H1 (cell line): ENCODE measurements at regions not wholly inside any gene's neighbourhood (a gene's known extent, or its start where the extent isn't known, plus 50 kb on each side); places are given as distances from the start of the nearest gene placed in this dataset.

ENCODE experiments used
- CTCF ChIA-PET: fragments of 300-600 bp; sonication (Branson Sonifier 250); formaldehyde crosslinking; loops from one replicate; lab custom pipeline; 2021; ENCODE audit not compliant: partially characterized antibody; lab: Charles Lee
- POLR2A ChIA-PET: fragments of 300-600 bp; sonication (Branson Sonifier 250); formaldehyde crosslinking; loops from one replicate; lab custom pipeline; 2021; ENCODE audit warnings: inconsistent platforms; ENCODE audit not compliant: partially characterized antibody; lab: Charles Lee
- DNase-seq, 2 experiments: peaks; one replicate each; pipeline versions ENCODE4 v3.0.0 to v3.0.0-alpha.2; 2010 to 2022; ENCODE audit warnings: low spot score in 2 of 2, low read depth in 1 of 2, mixed read lengths in 1 of 2
- FAIRE-seq: peaks from 2 replicates; lab custom pipeline; 2011; peaks lifted over from hg19 to GRCh38; lab: Jason Lieb, UNC
- H2AFZ ChIP-seq: 2 replicates; pipeline ENCODE4 v1.8.1; 2012; ENCODE audit warnings: low read length, inconsistent platforms
- H2AK5ac ChIP-seq: 2 replicates; pipeline ENCODE4 v1.6.1; 2013; ENCODE audit warnings: low read depth, low read length
- H2BK120ac ChIP-seq: replicated peaks from 2 replicates; pipeline ENCODE3; 2013; ENCODE audit warnings: low read depth, low read length, inconsistent platforms
- H2BK12ac ChIP-seq: 2 replicates; pipeline ENCODE4 v1.6.1; 2013; ENCODE audit warnings: low read depth, low read length
- H2BK15ac ChIP-seq: 2 replicates; pipeline ENCODE4 v1.6.1; 2013; ENCODE audit warnings: low read length
- H2BK20ac ChIP-seq: 2 replicates; pipeline ENCODE4 v1.6.1; 2013; ENCODE audit warnings: low read length
- H2BK5ac ChIP-seq: 2 replicates; pipeline ENCODE4 v1.6.1; 2013; ENCODE audit warnings: low read depth, low read length
- H3K14ac ChIP-seq: 2 replicates; pipeline ENCODE4 v1.6.1; 2013; ENCODE audit warnings: inconsistent platforms; ENCODE audit not compliant: insufficient read length
- H3K18ac ChIP-seq: 2 replicates; pipeline ENCODE4 v1.6.1; 2013; ENCODE audit warnings: low read length; ENCODE audit errors: extremely low read depth
- H3K23ac ChIP-seq: 2 replicates; pipeline ENCODE4 v1.6.1; 2013; ENCODE audit warnings: inconsistent platforms; ENCODE audit not compliant: insufficient read length
- H3K23me2 ChIP-seq: 2 replicates; pipeline ENCODE4 v1.6.1; 2013; ENCODE audit warnings: low read depth, low read length
- H3K27ac ChIP-seq: 2 replicates; pipeline ENCODE4 v1.6.1; 2011; ENCODE audit warnings: low read depth, low read length, inconsistent platforms
- H3K27me3 ChIP-seq, 4 experiments: replicated peaks in 1 of 4; 1 replicate in 1 of 4; 2 replicates in 3 of 4; pipeline versions ENCODE4 v1.6.1 to v1.8.1; 2011 to 2013; ENCODE audit warnings: low read length in 3 of 4, mild to moderate bottlenecking in 3 of 4, inconsistent platforms in 2 of 4, mixed read lengths in 2 of 4, moderate library complexity in 1 of 4; ENCODE audit not compliant: control insufficient read depth in 3 of 4, insufficient read depth in 3 of 4; ENCODE audit errors: extremely low read depth in 1 of 4
- H3K36me3 ChIP-seq, 4 experiments: 2 replicates each; pipeline versions ENCODE4 v1.6.1 to v1.8.1; 2011 to 2013; ENCODE audit warnings: mild to moderate bottlenecking in 4 of 4, low read length in 3 of 4, moderate library complexity in 2 of 4, control low read depth in 1 of 4, inconsistent platforms in 1 of 4; ENCODE audit not compliant: insufficient read depth in 4 of 4, control insufficient read depth in 2 of 4
- H3K4ac ChIP-seq: replicated peaks from 2 replicates; pipeline ENCODE3; 2013; ENCODE audit warnings: low read length, low read depth, mixed read lengths, inconsistent platforms; ENCODE audit not compliant: insufficient read length
- H3K4me1 ChIP-seq, 4 experiments: replicated peaks in 1 of 4; 1 replicate in 1 of 4; 2 replicates in 3 of 4; pipeline versions ENCODE4 v1.6.1 to v1.8.1; 2011 to 2013; ENCODE audit warnings: low read length in 3 of 4, inconsistent platforms in 2 of 4, mixed read lengths in 1 of 4; ENCODE audit not compliant: insufficient read depth in 4 of 4, control insufficient read depth in 3 of 4
- H3K4me2 ChIP-seq, 2 experiments: 2 replicates each; pipeline versions ENCODE4 v1.6.1 to v1.8.1; 2011 to 2013; ENCODE audit warnings: low read depth in 2 of 2, low read length in 2 of 2, control low read depth in 1 of 2, inconsistent platforms in 1 of 2, mild to moderate bottlenecking in 1 of 2; ENCODE audit not compliant: insufficient read depth in 1 of 2
- H3K4me3 ChIP-seq, 4 experiments: fragments of 200-600, 300-600 bp in 1 of 4; sonication (generic), shearing (Covaris generic), sonication (Bioruptor Twin) in 1 of 4; 2 replicates each; pipeline versions ENCODE4 v1.5.1 to v1.8.1; 2011 to 2016; ENCODE audit warnings: low read length in 4 of 4, low read depth in 3 of 4, control low read depth in 2 of 4, inconsistent platforms in 2 of 4, mild to moderate bottlenecking in 2 of 4, mixed read lengths in 1 of 4, moderate library complexity in 1 of 4; ENCODE audit not compliant: insufficient read depth in 2 of 4; ENCODE audit errors: extremely low read depth in 1 of 4
- H3K56ac ChIP-seq: replicated peaks from 2 replicates; pipeline ENCODE3; 2013; ENCODE audit warnings: low read depth, mild to moderate bottlenecking, mixed read lengths, low read length, inconsistent platforms; ENCODE audit not compliant: insufficient read length
- H3K79me1 ChIP-seq: 2 replicates; pipeline ENCODE4 v1.6.1; 2013; ENCODE audit warnings: low read depth, low read length, control low read depth
- H3K79me2 ChIP-seq, 2 experiments: 2 replicates each; pipeline versions ENCODE4 v1.6.1 to v1.8.1; 2012 to 2013; ENCODE audit warnings: low read length in 2 of 2, mild to moderate bottlenecking in 2 of 2, inconsistent platforms in 1 of 2; ENCODE audit not compliant: insufficient read depth in 2 of 2, control insufficient read depth in 1 of 2
- H3K9ac ChIP-seq, 4 experiments: replicated peaks in 1 of 4; 1 replicate in 1 of 4; 2 replicates in 3 of 4; pipeline versions ENCODE4 v1.6.1 to v1.8.1; 2011 to 2013; ENCODE audit warnings: low read depth in 3 of 4, low read length in 3 of 4, control low read depth in 2 of 4, mild to moderate bottlenecking in 2 of 4, moderate library complexity in 2 of 4, inconsistent platforms in 1 of 4; ENCODE audit errors: extremely low read depth in 1 of 4
- H3K9me3 ChIP-seq, 2 experiments: 2 replicates each; pipeline versions ENCODE4 v1.6.1 to v1.8.1; 2012 to 2013; ENCODE audit warnings: mild to moderate bottlenecking in 2 of 2, moderate library complexity in 2 of 2, control low read depth in 1 of 2, inconsistent platforms in 1 of 2, low read depth in 1 of 2, low read length in 1 of 2, mixed read lengths in 1 of 2; ENCODE audit not compliant: insufficient read depth in 2 of 2
- H4K20me1 ChIP-seq, 2 experiments: replicated peaks in 1 of 2; 2 replicates each; pipeline versions ENCODE3 to v1.8.1; 2011 to 2013; ENCODE audit warnings: inconsistent platforms in 2 of 2, low read length in 2 of 2, mild to moderate bottlenecking in 1 of 2; ENCODE audit not compliant: insufficient read depth in 2 of 2, control insufficient read depth in 1 of 2
- H4K5ac ChIP-seq: 2 replicates; pipeline ENCODE4 v1.6.1; 2013; ENCODE audit warnings: low read length, low read depth, mixed read lengths, inconsistent platforms; ENCODE audit not compliant: insufficient read length
- H4K8ac ChIP-seq: 2 replicates; pipeline ENCODE4 v1.8.0; 2013; ENCODE audit warnings: mild to moderate bottlenecking, moderate library complexity, low read length, inconsistent platforms; ENCODE audit not compliant: insufficient read depth; ENCODE audit errors: extremely low read depth
- H4K91ac ChIP-seq: replicated peaks from 2 replicates; pipeline ENCODE3; 2013; ENCODE audit warnings: low read length, mixed read lengths, inconsistent platforms; ENCODE audit not compliant: insufficient read length
- BACH1 ChIP-seq: IDR thresholded peaks from 2 replicates; pipeline ENCODE4 v1.6.1; 2012; ENCODE audit warnings: low read length, improper control_type of control experiment
- BCL11A ChIP-seq, 2 experiments: IDR thresholded peaks; one replicate each; pipeline ENCODE4 v1.6.1; 2011; ENCODE audit warnings: low read depth in 2 of 2, low read length in 2 of 2, mild to moderate bottlenecking in 2 of 2
- CBX5 ChIP-seq: fragments of 300-800, 300-1000 bp; sonication (generic); IDR thresholded peaks from 2 replicates; pipeline ENCODE4 v1.7.1; 2016; ENCODE audit warnings: antibody characterized with exemption, low read length, low read depth
- JUN ChIP-seq: IDR thresholded peaks from 2 replicates; pipeline ENCODE4 v1.6.1; 2011; ENCODE audit warnings: low read depth, mild to moderate bottlenecking, improper control_type of control experiment, low read length
- JUND ChIP-seq: IDR thresholded peaks from 2 replicates; pipeline ENCODE4 v1.6.1; 2011; ENCODE audit warnings: mild to moderate bottlenecking, improper control_type of control experiment, low read length
- KDM4A ChIP-seq: IDR thresholded peaks from one replicate; pipeline ENCODE4 v1.7.1; 2012; ENCODE audit warnings: low read depth, mild to moderate bottlenecking, moderate library complexity, low read length, inconsistent platforms; ENCODE audit not compliant: severe bottlenecking
- NRF1 ChIP-seq: IDR thresholded peaks from 2 replicates; pipeline ENCODE4 v1.6.1; 2011; ENCODE audit warnings: mild to moderate bottlenecking, low read depth, low read length, improper control_type of control experiment
- POLR2A ChIP-seq, 2 experiments: IDR thresholded peaks; 1 replicate in 1 of 2; 2 replicates in 1 of 2; pipeline ENCODE4 v1.6.1; 2011; ENCODE audit warnings: low read depth in 2 of 2, low read length in 2 of 2, mild to moderate bottlenecking in 2 of 2; ENCODE audit errors: control extremely low read depth in 1 of 2
- RFX5 ChIP-seq: IDR thresholded peaks from 2 replicates; pipeline ENCODE4 v1.6.1; 2011; ENCODE audit warnings: low read depth, low read length, improper control_type of control experiment, borderline replicate concordance
- RNF2 ChIP-seq: fragments of 200-900, 300-1000 bp; sonication (generic); IDR thresholded peaks from 2 replicates; pipeline ENCODE4 v1.7.1; 2016; ENCODE audit warnings: borderline replicate concordance, low read depth, mild to moderate bottlenecking, antibody characterized with exemption, low read length; ENCODE audit not compliant: poor library complexity, severe bottlenecking; ENCODE audit errors: missing control alignments
- SUZ12 ChIP-seq: fragments of 200-600 bp; sonication (generic); IDR thresholded peaks from 2 replicates; pipeline ENCODE4 v1.6.1; 2012; ENCODE audit warnings: mild to moderate bottlenecking, inconsistent platforms, low read length, moderate library complexity, mixed read lengths
- TEAD4 ChIP-seq: IDR thresholded peaks from 2 replicates; pipeline ENCODE4 v1.6.1; 2012; ENCODE audit warnings: low read depth, low read length, inconsistent platforms, mixed read lengths
- WGBS, 2 experiments: shearing (Covaris generic) in 1 of 2; methylation state at CpG; one replicate each; pipeline versions ENCODE4 v1.1.6 to v1.1.7; 2013 to 2015; ENCODE audit warnings: low lambda C conversion rate in 2 of 2, mixed read lengths in 2 of 2, inconsistent platforms in 1 of 2, low coverage in 1 of 2, missing lambda C conversion rate in 1 of 2; ENCODE audit not compliant: insufficient replicate concordance in 2 of 2, insufficient coverage in 1 of 2, insufficient read length in 1 of 2; ENCODE audit errors: extremely low coverage in 1 of 2, missing lambda C conversion rate in 1 of 2; 5-methylcytosine and 5-hydroxymethylcytosine counted together

DNA sequence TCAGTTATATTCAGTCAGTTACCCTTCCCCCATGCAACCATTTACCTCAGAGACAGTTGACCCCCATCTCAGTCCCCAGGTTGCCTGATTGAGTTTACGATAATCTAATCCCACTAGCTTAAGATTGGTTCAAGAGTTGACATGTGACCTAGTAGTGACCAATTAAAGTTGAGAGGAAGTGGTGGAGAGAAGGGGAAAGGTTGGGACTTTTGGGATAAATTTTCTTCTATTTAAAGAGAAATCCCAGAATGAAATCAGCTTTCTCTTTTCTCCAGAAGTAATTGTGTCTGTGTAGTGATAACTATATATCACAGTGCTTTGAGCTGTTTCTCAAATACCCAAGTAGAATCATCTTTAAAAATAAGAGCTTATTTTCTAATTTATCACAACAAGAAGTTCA, 396.7 kb upstream of the CLINT1 start:
- ChIA-PET POLR2A (no interaction called here), CTCF (interaction anchor here (1.1 to 1.3 kb wide), 2 partner anchors 9 to 443 kb away, joined by 4 to 5 read pairs; no protein-coding TSS in a partner anchor)
- no peak overlapping the region for H3K9ac ChIP-seq
- no peaks in the 10 kb centered on the region for H3K23me2 ChIP-seq
- H2BK20ac ChIP-seq = no peak overlapping the region
- no peaks in the 10 kb centered on the region for H3K9me3 ChIP-seq
- H3K4me2 ChIP-seq = no peak overlapping the region
- no peaks in the 10 kb centered on the region for H3K79me1 ChIP-seq
- no peak overlapping the region for H2AFZ ChIP-seq
- H4K5ac ChIP-seq = no peak overlapping the region
- no peaks in the 10 kb centered on the region for H3K79me2 ChIP-seq
- DNase-seq = no peak
- no peak for FAIRE-seq
- no peaks in the 10 kb centered on the region for H3K36me3 ChIP-seq
- no peak overlapping the region for H3K14ac ChIP-seq
- no peak overlapping the region for H4K91ac ChIP-seq
- H3K27ac ChIP-seq = no peak overlapping the region
- H4K20me1 ChIP-seq = no peaks in the 10 kb centered on the region
- no peak overlapping the region for H2AK5ac ChIP-seq
- H3K4ac ChIP-seq = no peak overlapping the region
- H3K18ac ChIP-seq = no peak overlapping the region
- H3K4me1 ChIP-seq = no peaks in the 10 kb centered on the region
- H2BK120ac ChIP-seq = no peak overlapping the region
- TF ChIP-seq KDM4A (no peak), BACH1 (no peak), BCL11A (IDR thresholded peaks at IDR 0.05; ENCODE audit: low read depth in 2 of 2, low read length in 2 of 2) (no peak), RNF2 (no peak), JUND (no peak), SUZ12 (no peak), TEAD4 (no peak), NRF1 (no peak), CBX5 (no peak), RFX5 (no peak), JUN (no peak), POLR2A (IDR thresholded peaks at IDR 0.05; ENCODE audit: control extremely low read depth in 1 of 2, low read depth in 2 of 2, low read length in 2 of 2) (no peak)
- H2BK5ac ChIP-seq = no peak overlapping the region
- 91% methylated on average over 1 of the region's 1 CpG; no CpG with 5 or more reads in 1 of the 2 experiments for WGBS, 2 experiments
- no peak overlapping the region for H4K8ac ChIP-seq
- no peak overlapping the region for H3K4me3 ChIP-seq
- no peaks in the 10 kb centered on the region for H3K27me3 ChIP-seq
- H2BK12ac ChIP-seq = no peak overlapping the region
- H3K56ac ChIP-seq = no peak overlapping the region
- no peak overlapping the region for H3K23ac ChIP-seq
- no peak overlapping the region for H2BK15ac ChIP-seq
